ENCODE measurements at regions not wholly inside any gene's neighbourhood (a gene's known extent, or its start where the extent isn't known, plus 50 kb on each side); places are given as distances from the start of the nearest gene placed in this dataset.

DNA sequence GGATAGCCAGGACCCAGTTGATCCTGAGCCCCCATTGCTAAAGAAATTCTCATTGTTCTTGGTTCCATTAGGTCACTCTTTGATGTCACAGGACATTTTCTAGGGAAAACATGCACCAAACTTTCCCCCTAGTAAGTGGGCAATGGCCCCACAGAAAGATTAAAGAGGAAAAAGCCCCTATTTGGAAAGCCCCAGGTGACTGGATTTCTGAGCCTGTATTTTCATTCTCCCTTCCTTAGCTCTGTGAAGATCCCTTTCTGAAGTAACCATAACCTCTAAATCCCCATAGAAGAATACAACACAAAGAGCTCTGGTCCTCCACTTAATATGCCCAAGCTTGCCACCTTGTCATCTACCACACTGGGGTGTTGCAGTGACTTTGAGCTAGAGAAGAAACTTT is 232.3 kb upstream of the FGGY start:
- Histone ChIP-seq H3K4me1 (ENCODE audit: control insufficient read depth, extremely low read depth, insufficient read depth, low read length) (peaks cover 5% of the 10 kb centered on the region), H4K20me1 (ENCODE audit: control insufficient read depth, extremely low read depth, insufficient read depth, low read length) (no peaks in the 10 kb centered on the region), H3K4me3 (ENCODE audit: control insufficient read depth in 2 of 3, extremely low read depth in 1 of 3, insufficient read depth in 2 of 3, low read depth in 1 of 3, low read length in 3 of 3) (no peak overlapping the region), H3K27ac (ENCODE audit: control insufficient read depth, insufficient read depth, low read length) (no peak overlapping the region), H3K9ac (ENCODE audit: control insufficient read depth, extremely low read depth, insufficient read depth, low read length) (no peak overlapping the region), H3K79me2 (ENCODE audit: control insufficient read depth, insufficient read depth, low read length) (no peaks in the 10 kb centered on the region), H3K9me3 (ENCODE audit: control insufficient read depth, low read depth, low read length) (no peaks in the 10 kb centered on the region), H3K27me3 (ENCODE audit: control insufficient read depth, extremely low read depth, insufficient read depth, low read length) (no peaks in the 10 kb centered on the region), H3K4me2 (ENCODE audit: control insufficient read depth, extremely low read depth, insufficient read depth, low read depth, low read length) (no peak overlapping the region), H3K9me1 (ENCODE audit: control insufficient read depth, extremely low read depth, insufficient read depth, low read length) (no peaks in the 10 kb centered on the region), H2AFZ (ENCODE audit: control insufficient read depth, low read length) (no peak overlapping the region), H3K36me3 (ENCODE audit: control insufficient read depth in 2 of 2, extremely low read depth in 1 of 2, insufficient read depth in 2 of 2, low read length in 2 of 2) (no peaks in the 10 kb centered on the region)
- TF ChIP-seq, protein P1, sequence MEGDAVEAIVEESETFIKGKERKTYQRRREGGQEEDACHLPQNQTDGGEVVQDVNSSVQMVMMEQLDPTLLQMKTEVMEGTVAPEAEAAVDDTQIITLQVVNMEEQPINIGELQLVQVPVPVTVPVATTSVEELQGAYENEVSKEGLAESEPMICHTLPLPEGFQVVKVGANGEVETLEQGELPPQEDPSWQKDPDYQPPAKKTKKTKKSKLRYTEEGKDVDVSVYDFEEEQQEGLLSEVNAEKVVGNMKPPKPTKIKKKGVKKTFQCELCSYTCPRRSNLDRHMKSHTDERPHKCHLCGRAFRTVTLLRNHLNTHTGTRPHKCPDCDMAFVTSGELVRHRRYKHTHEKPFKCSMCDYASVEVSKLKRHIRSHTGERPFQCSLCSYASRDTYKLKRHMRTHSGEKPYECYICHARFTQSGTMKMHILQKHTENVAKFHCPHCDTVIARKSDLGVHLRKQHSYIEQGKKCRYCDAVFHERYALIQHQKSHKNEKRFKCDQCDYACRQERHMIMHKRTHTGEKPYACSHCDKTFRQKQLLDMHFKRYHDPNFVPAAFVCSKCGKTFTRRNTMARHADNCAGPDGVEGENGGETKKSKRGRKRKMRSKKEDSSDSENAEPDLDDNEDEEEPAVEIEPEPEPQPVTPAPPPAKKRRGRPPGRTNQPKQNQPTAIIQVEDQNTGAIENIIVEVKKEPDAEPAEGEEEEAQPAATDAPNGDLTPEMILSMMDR (optimal IDR thresholded peaks at IDR 0.05 in 1 of 3, IDR thresholded peaks at IDR 0.05 in 1 of 3, conservative IDR thresholded peaks at IDR 0.05 in 1 of 3; ENCODE audit: extremely low read depth in 1 of 3, insufficient read depth in 2 of 3, low read length in 3 of 3): no peak
- no peak for TF ChIP-seq EZH2 (IDR thresholded peaks at IDR 0.05; ENCODE audit: low read length)
- DNase-seq (ENCODE audit: low read depth, low spot score): no peak
- dilution Hi-C loops (cut with MboI; ENCODE audit: extremely low pct_ligation_motif_present, low sequenced_read_pairs): no loop called here
- FAIRE-seq: no peak

DNA sequence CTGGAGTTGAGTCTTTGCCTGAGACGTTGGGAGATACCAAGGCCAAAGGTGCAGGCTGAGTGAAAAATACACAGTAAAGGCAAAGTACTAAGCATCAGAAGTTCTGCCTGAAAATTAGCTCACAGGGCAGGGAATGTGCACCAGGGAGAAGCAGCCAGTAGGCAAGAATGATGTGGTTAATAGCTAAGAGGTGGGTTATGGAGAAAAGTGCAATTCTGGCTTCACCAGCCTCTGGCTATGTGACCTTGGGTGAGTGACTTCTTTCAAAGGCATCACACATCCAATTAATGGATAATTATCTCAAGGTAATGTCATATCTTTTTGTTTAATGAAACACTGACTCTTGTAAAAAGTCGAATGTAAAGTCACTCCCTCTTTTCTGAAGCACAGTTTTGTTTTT is 230.7 kb upstream of the FGGY start:
- H3K36me3 ChIP-seq (ENCODE audit: control insufficient read depth in 2 of 2, extremely low read depth in 1 of 2, insufficient read depth in 2 of 2, low read length in 2 of 2): no peaks in the 10 kb centered on the region

More for the DNA sequence above, 230.7 kb upstream of the FGGY start:
- no peaks in the 10 kb centered on the region for H3K79me2 ChIP-seq (ENCODE audit: control insufficient read depth, insufficient read depth, low read length)
- FAIRE-seq (no peak), DNase-seq (ENCODE audit: low read depth, low spot score) (no peak)
- H3K4me3 ChIP-seq (ENCODE audit: control insufficient read depth in 2 of 3, extremely low read depth in 1 of 3, insufficient read depth in 2 of 3, low read depth in 1 of 3, low read length in 3 of 3): no peak overlapping the region
- TF ChIP-seq EZH2 (IDR thresholded peaks at IDR 0.05; ENCODE audit: low read length): no peak
- TF ChIP-seq, protein P1 (optimal IDR thresholded peaks at IDR 0.05 in 1 of 3, IDR thresholded peaks at IDR 0.05 in 1 of 3, conservative IDR thresholded peaks at IDR 0.05 in 1 of 3; ENCODE audit: extremely low read depth in 1 of 3, insufficient read depth in 2 of 3, low read length in 3 of 3): no peak
- H3K9ac ChIP-seq (ENCODE audit: control insufficient read depth, extremely low read depth, insufficient read depth, low read length): no peak overlapping the region
- dilution Hi-C loops (cut with MboI; ENCODE audit: extremely low pct_ligation_motif_present, low sequenced_read_pairs): no loop called here
- H3K4me2 ChIP-seq (ENCODE audit: control insufficient read depth, extremely low read depth, insufficient read depth, low read depth, low read length): no peak overlapping the region
- no peak overlapping the region for H3K27ac ChIP-seq (ENCODE audit: control insufficient read depth, insufficient read depth, low read length)
- no peak overlapping the region for H2AFZ ChIP-seq (ENCODE audit: control insufficient read depth, low read length)
- no peaks in the 10 kb centered on the region for H3K9me1 ChIP-seq (ENCODE audit: control insufficient read depth, extremely low read depth, insufficient read depth, low read length)
- H3K27me3 ChIP-seq (ENCODE audit: control insufficient read depth, extremely low read depth, insufficient read depth, low read length): no peaks in the 10 kb centered on the region
- no peaks in the 10 kb centered on the region for H3K9me3 ChIP-seq (ENCODE audit: control insufficient read depth, low read depth, low read length)
- peaks cover 5% of the 10 kb centered on the region for H3K4me1 ChIP-seq (ENCODE audit: control insufficient read depth, extremely low read depth, insufficient read depth, low read length)
- H4K20me1 ChIP-seq (ENCODE audit: control insufficient read depth, extremely low read depth, insufficient read depth, low read length): no peaks in the 10 kb centered on the region
